ENCODE measurements at regions not wholly inside any gene's neighbourhood (a gene's known extent, or its start where the extent isn't known, plus 50 kb on each side); places are given as distances from the start of the nearest gene placed in this dataset.

DNA sequence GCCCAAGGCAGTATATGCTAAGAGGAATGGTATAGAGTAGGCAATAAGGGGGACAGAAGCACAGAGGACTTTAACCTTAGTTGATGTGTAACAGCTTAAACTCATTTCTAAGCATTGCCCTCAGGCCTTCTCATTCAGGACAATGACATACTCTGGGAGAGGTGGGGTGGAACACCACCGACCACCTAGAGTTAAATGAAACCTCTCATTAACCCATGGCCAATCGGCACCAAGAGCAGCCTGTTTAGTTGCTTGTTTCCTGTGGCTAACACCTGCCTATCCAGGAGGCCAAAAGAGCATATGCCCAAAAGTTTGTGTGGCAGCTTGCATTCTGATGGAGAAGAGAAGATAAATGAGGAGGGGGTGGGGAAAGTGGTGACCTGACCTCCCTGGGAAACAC lies 50.0 kb downstream of the PABIR2 start:
- DNase-seq (ENCODE audit: low spot score): no peak

DNA sequence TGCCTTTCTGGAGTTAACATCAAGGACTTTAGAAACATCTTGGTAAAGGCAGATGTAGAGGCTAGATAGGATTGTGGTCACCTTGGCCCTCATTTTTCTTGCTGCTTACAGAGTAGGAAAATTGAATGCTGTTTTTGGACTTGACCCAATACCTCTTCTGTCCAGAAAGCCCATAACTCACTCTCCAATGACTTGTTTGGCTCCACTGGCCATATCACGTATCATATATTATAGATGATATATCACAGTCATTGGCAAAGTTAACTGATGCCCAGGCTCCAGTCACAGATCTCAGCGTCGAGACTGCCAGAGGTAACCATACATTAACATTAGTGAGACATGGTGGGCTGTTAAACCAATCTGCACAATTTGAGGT lies 50.6 kb downstream of the PABIR2 start:
- DNase-seq (ENCODE audit: low spot score): no peak

DNA sequence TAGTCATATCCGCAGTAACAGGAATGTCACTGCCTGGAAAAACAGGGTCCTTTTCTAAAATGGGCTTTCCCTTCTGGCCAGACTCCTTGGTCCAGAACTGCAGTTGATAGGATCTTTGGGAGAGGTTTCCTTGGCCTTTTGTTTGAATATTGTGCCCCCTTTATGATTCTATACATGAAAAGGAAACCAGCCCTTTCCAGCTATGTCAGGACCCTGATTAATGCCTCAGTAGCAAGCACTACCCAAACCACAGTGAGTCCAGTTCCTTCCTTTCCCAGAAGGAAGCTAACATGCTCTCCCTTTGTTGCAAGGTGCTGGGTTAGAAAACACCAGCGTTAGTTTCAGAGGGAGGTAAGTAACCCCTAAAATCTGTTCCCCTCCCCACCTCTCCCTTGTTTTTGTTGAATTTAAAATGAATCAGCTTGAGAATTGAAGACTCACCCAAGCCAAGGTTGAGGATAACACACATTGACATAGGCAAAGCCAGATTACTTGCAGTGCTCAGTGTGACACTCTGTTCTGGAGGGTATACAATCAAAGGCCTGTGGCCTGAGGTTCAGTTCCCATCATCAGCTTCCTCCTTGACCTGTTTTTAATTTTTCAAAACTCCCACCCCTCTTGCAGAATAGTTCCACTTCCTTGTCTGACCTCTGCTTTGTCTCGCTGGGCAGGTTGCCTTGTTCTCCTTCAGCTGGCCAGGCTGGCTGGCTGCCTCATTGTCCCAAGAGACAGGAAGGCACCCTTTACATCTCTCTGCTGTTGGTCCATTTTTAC lies 51.2 kb downstream of the PABIR2 start:
- no peak for DNase-seq (ENCODE audit: low spot score)

DNA sequence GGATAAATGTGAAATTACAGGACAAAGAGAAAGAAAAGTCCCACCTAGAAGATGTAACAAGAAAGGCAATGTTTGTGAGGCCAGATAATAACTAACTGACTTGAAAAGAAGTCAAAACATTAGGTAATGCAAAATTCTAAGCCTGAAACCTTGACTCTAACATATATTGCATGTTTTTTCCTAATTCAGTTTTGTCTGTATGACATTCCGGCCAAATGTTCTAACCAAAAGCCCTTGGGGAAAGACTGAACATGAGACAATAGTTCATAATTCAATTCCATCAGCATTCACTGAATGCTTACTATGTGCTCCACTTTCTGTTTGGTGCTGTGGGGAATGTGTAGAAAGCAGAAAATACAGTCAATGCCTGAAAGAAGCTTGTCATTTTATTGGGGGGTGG lies 53.9 kb downstream of the PABIR2 start:
- no peak for DNase-seq (ENCODE audit: low spot score)

DNA sequence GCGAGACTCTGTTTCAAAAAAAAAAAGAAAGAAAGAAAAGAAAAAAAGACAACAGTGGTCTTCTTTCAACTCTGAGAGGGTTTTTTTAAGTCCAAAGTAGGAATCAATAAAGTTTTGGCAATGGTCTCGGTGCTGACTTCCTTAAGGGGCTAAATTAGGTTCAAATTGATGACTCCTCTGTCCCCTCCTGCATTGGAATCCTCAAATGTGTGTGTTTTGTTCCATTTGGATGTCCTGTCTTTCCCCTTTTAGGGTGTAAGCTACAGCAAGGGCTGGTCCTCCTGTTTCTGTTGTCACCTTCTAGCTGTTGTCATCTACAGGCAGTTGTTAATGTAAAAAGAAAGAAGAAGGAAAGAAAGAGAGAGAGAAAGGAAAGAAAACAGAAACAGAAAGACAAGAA lies 54.4 kb downstream of the PABIR2 start:
- no peak for DNase-seq (ENCODE audit: low spot score)

DNA sequence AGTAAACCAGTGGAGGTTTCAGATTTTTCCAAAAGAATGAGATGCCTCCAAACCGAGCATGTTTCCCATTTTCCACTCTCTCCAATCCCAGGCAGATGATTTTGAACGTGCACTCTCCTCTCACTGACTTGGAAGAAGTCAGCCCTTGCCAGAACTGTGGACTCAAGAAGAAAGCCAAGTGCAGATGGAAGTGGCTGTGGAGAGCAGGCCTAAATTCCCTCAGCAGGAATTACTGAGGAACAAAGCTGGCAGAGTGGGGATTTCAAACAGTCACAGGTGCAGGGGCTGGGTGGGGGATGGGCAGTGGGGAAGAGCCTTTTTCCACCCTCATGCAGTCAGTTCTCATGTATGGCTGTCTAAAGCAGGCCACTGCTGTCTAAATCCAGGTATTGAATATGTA lies 55.3 kb downstream of the PABIR2 start:
- no peak for DNase-seq (ENCODE audit: low spot score)

DNA sequence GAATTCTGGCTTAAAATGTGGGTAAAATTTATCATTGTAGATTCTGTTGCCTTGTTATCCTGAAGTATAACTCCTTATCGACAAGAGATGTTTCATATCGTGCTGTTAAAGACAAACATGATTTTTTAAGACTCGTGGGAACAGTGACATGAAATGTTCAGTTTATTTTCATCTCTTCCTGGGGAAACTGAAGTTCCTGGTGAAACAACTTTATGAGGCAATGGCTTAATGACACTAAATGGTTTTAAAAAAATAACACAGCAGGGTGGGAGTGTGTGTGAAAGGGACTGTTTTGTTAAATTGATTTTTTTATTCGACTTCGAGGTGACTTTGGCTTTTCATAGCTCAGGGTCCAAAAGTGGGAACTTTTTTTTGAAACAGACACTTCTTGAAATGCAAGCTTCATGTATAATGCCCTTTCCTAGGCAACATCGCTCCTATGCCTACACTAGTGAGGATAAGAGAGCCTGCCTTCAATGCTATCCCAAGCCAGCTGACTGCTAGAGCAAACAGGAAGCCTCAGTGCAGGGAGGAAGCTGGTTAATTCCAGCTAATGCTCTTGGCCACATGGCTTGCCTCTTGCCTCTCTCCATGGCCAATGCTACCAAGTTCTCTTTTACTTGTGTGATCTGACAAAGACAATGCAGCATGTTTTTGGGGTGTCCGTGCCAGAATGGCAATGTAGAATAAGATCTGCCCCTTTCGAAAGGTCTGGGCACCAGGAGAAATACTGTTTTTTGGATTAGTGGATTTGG lies 57.8 kb downstream of the PABIR2 start:
- no peak for DNase-seq (ENCODE audit: low spot score)

DNA sequence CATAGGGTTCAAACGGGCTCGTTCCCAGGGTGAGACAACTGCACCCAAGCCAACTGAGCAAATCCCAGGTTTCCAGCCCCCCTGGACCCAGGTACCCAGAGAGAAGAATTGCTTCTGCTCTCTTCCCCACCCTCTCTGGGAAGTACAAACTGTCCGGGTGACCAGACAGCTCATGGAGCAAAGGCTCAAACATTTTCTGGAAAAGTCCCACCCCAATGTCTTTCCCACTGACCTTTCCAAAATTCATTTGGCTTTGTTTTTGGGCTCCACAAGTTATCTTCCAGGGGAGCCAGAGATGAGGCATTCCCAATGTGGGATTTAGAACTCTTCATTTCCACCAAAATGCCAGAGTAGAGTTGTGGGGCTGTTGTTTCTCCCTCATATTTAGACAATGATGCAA lies 58.6 kb downstream of the PABIR2 start:
- DNase-seq (ENCODE audit: low spot score): no peak

DNA sequence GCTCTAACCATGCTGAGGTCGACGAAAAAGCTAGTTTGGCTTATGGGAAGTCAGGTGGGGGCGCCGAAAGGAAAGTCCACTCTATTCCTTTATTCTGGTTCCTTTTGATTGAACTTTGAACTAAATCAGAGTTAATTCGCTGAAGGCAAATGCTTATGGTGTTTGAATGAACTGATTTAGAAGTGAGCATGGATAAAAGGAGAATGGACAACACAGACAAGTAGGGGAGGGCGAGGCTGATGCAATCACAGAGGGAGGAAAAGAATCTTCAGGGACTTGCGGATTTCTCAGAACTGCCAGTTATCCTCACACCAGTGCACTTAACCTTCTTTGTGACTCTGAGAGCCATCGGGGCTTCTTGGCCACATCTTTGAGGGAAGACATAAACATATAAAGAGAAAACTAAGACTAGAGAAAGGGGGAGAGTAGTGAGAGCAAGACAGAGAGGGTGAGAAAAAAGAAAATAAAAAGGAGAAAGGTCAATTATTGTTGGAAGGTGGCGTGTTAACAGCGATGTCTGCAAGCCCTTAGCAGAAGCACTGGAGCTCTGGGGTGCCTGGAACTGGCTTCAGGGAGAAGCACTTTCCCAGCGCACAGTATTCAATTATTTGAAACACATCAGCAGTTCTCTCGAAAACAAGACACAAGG lies 59.2 kb downstream of the PABIR2 start:
- DNase-seq (ENCODE audit: low spot score): no peak

DNA sequence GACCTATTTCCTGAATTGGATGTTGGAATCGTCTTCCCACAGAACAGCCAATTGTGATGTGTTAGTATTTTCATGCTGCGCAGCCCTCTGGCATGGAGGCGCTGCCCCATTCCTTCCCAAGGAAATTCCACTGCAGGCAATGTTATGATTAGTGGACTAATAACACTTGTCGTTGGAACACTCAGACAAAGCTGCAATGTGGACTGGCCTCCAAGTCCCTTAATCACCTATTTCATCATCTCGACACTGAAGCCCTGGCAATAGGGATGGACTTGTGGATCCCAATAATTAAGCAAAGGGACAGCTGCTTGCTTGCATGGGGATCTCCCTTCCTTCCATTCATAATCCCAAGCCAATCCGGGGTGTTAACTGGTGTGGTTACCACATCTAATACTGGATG lies 59.9 kb downstream of the PABIR2 start:
- DNase-seq (ENCODE audit: low spot score): no peak

DNA sequence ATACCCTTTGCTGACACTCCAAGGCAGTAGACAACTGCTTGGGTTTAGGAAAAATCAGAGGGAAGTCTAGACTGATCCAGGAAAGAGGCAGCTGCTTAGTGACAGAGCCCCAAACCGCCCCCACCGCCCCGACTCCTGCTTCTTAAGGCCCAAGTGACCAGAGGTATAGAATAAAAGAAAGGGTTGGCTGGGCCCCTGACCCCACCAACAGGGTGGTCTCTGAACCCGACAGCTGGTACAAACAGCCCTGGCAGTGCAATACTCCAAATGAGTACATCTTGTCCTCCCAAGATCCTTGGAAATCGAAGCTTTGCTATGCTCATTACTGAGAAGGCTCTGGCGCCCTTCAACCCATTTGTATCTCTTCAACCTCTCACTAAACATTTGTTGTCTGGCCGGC lies 60.6 kb downstream of the PABIR2 start:
- DNase-seq (ENCODE audit: low spot score): no peak

DNA sequence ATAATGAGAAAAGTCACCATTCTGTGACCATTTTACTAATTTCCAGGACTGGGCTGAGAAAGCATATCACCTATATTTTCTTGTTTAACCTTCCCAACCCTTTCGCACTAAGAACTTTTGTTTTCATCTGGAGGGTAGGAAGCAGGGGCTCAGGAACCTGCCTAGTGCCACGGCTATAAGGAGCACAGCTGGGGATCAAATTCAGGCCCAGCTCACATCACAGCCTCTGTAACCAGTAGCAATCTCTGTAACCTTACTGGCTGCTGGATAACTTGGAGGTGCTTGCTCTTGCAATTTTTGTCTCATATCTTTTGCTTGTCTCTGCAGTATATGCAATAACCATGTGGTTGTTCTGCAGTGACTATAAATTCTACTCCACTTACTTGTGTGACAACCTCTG lies 62.0 kb downstream of the PABIR2 start:
- no peak for DNase-seq (ENCODE audit: low spot score)

DNA sequence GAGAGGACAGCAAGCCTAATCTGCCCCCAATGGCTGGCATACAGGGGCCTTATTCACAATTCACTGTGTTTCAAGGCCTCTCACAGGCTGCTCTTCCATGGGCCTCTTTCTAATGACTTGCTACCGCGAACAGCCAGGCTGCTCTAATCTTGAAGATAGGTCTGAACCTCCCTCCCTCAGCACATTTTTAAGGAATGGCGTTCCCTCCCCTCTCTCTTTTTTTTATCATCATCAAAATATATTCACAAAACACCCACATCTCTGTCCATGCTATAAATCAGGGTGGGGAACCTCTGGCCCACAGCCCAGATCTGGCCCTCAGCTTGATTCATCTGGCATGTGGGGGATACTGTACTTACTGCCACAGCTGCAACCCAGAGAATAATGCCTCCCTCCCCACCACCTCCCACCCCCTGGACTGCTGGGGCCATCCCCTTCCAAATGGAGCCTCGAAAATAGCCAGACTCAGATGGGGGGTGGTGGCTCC lies 62.5 kb downstream of the PABIR2 start:
- DNase-seq (ENCODE audit: low spot score): no peak

DNA sequence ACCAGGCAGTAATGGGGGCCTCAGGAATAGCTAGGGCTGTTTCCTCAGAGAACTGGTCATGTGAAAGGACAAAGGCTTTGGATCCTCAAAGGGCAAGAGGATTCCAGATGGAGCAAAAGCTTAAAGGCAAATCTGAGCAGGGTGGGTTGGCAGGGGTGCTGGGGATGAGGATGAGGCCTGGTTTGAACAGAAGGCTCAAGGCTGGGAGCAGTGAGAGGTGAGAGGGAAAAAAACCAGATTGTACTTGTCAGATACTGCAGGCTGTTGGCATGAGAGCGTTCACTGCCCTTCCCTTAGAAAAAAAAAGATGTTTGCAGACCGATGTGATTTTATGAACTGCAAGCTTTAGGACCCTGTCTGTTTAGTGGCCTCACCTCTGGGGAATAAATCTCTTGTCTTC lies 63.4 kb downstream of the PABIR2 start:
- DNase-seq (ENCODE audit: low spot score): no peak

DNA sequence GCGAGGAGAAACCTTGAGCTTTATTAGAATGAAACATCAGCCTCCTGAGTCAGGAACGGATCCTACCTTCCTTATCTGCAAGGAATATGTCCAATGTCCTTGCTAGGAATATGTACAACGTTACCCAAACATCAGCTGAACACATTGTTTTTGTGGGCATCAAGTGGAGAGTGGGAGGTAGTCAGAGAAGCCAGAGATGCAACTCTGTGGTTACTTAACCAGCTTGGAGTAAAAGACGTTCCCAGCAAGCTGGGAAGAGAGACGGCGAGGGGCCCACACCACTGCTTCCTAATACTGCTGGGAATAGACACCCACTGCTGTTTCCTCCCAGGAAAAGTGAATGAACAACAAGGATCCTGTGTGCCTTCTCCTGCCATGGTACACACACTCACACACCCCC lies 64.3 kb downstream of the PABIR2 start:
- DNase-seq (ENCODE audit: low spot score): no peak

DNA sequence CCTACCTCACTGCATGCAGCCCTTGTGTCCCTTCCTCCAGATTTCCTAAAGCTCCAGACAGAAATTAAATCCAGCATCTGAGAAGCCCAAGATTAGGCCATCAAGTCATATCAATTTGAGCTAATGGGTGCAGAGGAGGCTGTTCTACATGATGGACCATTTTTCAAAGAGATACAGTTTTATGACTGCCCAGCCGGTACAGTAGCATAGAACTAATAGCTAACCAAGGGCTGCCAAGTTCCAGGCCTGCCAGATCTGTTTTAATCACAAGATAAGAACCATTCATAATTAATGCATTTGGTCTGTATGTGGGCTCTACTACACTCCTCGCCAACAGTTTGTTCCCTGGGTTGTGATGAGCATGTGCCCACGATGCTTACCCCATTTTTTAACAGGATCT lies 64.9 kb downstream of the PABIR2 start:
- no peak for DNase-seq (ENCODE audit: low spot score)

DNA sequence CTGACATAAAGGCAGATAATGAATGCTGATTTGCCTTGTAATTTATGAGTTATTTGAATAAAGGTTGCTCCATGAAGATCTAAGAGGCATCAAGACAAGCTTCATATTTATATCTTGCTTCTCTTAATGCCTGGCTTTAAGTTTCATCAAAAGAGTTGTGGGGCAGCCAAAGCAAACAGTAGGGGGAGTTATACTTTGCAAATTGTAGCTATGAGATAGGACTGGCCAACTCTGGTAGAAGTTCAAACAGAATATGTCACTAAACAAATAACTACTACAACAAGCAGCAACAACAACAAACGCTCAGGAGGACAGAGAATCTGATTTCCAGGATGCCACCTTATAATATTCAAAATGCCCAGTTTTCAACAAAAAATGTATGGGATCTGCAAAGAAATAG lies 69.1 kb upstream of the PLAC1 start:
- DNase-seq (ENCODE audit: low spot score): peak; percentile 15

DNA sequence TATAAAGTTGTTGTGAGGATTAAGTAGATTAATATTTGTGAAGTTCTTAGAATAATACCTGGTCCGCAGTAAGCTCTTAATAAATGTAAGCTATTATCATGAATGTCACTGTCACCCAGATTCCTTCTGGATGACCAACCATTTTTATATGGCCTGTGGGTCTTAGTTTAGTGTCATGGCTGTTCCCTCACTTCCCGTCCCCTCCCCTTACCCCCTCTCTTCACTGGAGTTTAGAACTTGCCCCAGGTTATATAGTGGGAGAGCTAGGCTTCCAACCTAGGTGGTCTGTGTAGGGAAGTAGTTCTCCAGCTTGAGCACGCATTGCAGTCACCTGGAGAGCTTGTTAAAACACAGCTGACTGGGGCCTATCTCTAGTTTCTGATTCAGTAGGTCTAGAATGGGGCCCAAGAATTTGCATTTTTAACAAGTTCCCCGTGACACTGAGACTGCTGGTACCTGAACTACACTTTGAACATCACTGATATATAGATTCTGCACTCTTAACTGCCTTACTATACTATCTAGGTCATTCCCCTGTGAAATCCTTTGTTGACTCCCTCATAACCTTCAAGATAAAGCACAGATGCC lies 66.9 kb upstream of the PLAC1 start:
- no peak for DNase-seq (ENCODE audit: low spot score)

DNA sequence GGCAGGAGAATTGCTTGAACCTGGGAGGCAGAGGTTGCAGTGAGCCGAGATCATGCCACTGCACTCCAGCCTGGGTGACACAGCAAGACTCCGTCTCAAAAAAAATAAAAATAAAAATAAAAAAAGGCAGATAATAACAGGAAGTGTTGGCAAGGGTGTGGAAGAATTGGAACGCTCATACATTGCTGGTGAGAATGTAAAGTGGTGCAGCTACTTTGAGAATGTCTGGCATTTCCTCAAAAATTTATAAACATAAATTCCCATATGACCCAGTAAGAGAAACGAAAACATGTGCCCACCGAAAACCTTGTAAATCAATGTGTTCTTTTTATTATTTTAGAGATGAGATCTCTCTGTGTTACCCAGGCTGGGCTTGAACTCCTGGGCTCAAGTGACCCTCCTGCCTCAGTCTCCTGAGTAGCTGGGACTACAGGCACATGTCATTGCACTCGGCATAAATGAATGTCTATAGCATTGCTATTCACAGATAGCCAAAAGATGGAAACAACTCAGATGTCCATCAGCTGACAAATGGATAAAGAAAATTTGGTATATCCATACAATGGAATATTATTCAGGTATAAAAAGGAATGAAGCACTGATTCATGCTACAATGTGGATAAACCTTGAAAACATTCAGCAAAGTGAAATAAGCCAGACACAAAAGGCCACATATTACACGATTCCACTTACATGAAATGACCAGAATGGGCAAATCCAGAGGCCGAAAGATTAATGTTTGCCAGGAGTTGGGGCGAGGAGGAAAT lies 63.7 kb upstream of the PLAC1 start:
- no peak for DNase-seq (ENCODE audit: low spot score)

DNA sequence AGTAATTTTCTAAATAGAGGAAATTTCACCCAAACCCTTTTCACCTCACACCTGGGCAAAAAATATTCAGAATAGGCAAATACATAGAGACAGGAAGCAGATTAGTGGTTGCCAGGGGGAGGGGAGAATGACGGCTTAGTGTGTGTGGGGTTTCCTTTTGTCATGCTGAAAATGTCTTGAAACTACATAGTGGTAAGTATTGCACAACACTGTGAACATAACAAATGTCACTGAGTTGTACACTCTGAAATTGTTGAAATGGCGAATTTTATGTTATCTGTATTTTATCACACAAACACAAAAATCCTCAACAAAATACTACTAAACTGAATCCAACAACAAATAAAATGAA lies 60.7 kb upstream of the PLAC1 start:
- no peak for DNase-seq (ENCODE audit: low spot score)

DNA sequence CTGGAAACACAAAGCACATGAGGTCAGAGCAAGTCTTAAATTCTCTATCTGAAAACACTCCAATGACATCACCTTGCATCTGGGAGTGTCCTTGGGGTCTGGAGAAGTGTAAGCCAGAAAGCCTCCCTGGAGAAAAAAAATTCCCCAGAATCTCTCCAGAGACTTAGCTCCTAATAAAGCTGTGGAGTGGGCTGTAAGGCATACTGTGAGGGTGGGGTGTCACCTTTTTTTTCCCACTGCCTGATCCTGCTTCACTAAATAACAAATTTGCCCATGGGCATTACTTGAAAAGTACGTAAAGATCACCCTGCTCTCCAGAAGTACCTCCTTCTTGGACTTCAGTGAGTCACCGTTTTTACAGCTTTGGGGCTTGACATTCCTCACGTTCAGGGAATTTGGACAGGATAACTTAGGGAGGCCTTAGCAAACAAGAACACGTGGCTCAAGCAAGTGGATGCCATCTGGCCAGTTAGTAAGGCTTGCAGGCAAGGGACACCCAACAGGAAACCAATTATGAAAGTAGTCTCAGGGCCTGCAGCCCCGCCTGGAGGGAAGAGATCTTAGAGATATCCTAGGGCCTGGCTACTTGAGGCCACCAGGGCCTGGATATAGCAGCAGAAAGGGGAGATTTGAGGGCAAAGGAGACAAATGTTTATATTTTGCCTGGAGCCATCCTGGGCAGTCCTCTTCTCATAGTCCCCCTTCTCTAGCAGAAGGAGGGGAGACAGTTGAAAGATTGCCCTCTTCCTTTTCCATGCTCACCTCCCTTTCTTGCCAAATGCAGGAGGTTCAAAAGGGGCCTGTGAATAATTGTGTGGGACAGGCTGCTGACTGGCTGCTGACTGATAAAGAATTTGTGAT lies 60.1 kb upstream of the PLAC1 start:
- DNase-seq (ENCODE audit: low spot score): no peak

Measured in HuH-7.5 (cell line).